K562 (cell line): ENCODE measurements at regions not wholly inside any gene's neighbourhood (a gene's known extent, or its start where the extent isn't known, plus 50 kb on each side); places are given as distances from the start of the nearest gene placed in this dataset.

Experiments used
- ATAC-seq: fragments of 200-7000 bp; cut with Tn5 transposase; 3 replicates; pipeline ENCODE4 v1.9.1; 2020; ENCODE audit warnings: moderate library complexity
- BruUV-seq: library from RNA; stranded (reverse); fragments of 400-500 nt; replicated peaks from 2 replicates; lab custom pipeline; 2021; lab: Mats Ljungman, UMichigan
- CTCF ChIA-PET: fragments of 300-600 bp; formaldehyde crosslinking; extraction: SDS; loops from one replicate; lab custom pipeline; 2021; ENCODE audit warnings: low intra/inter-chr PET ratio; lab: Yijun Ruan, JAX
- POLR2A ChIA-PET: fragments of 300-600, 350-650 bp; sonication (Branson Sonifier 250); formaldehyde crosslinking; extraction: SDS; loops from one replicate; lab custom pipeline; 2021; ENCODE audit warnings: antibody characterized with exemption, inconsistent platforms; lab: Yijun Ruan, JAX
- DNase-seq, 4 experiments: peaks; one replicate each; pipeline versions ENCODE4 v3.0.0 to v3.0.0-alpha.2; 2011 to 2018; ENCODE audit warnings: low spot score in 3 of 4, mixed read lengths in 3 of 4; ENCODE audit errors: extremely low read depth in 1 of 4
- FAIRE-seq: peaks from 2 replicates; lab custom pipeline; 2011; peaks lifted over from hg19 to GRCh38; lab: Jason Lieb, UNC
- H2AFZ ChIP-seq: 2 replicates; pipeline ENCODE4 v1.6.0; 2011; ENCODE audit warnings: low read depth, low read length, control low read depth, inconsistent platforms
- H3K27ac ChIP-seq: fragments of 200-600 bp; 3 replicates; pipeline ENCODE4 v1.8.0; 2011; ENCODE audit warnings: low read depth, mild to moderate bottlenecking, control low read depth, inconsistent platforms, low read length, moderate library complexity, mixed read lengths; ENCODE audit errors: extremely low read depth
- H3K27me3 ChIP-seq, 2 experiments: fragments of 300-600 bp in 1 of 2; 2 replicates in 1 of 2; 3 replicates in 1 of 2; pipeline versions ENCODE4 v1.6.0 to v1.8.0; 2011; ENCODE audit warnings: inconsistent platforms in 2 of 2, low read length in 2 of 2, mild to moderate bottlenecking in 1 of 2, mixed read lengths in 1 of 2, moderate library complexity in 1 of 2; ENCODE audit not compliant: control insufficient read depth in 2 of 2, insufficient read depth in 2 of 2
- H3K36me3 ChIP-seq: fragments of 300-600 bp; 3 replicates; pipeline ENCODE4 v1.8.0; 2011; ENCODE audit warnings: mild to moderate bottlenecking, low read length, inconsistent platforms; ENCODE audit not compliant: control insufficient read depth, insufficient read depth
- H3K4me1 ChIP-seq, 2 experiments: fragments of 200-600 bp in 1 of 2; replicated peaks in 1 of 2; 2 replicates in 1 of 2; 3 replicates in 1 of 2; pipeline versions ENCODE4 v1.5.1 to v1.8.0; 2011; ENCODE audit warnings: inconsistent platforms in 2 of 2, low read length in 2 of 2, mild to moderate bottlenecking in 1 of 2, mixed read lengths in 1 of 2, moderate library complexity in 1 of 2; ENCODE audit not compliant: control insufficient read depth in 2 of 2, insufficient read depth in 2 of 2
- H3K4me2 ChIP-seq: 2 replicates; pipeline ENCODE4 v1.6.1; 2011; ENCODE audit warnings: low read length, control low read depth, inconsistent platforms, mixed read lengths; ENCODE audit not compliant: insufficient read depth
- H3K4me3 ChIP-seq: fragments of 200-600 bp; sonication (generic), shearing (Covaris generic); 2 replicates; pipeline ENCODE4 v1.5.1; 2016; ENCODE audit warnings: control low read depth, inconsistent platforms
- H3K79me2 ChIP-seq: fragments of 200-600 bp; 3 replicates; pipeline ENCODE4 v1.8.0; 2011; ENCODE audit warnings: low read length, inconsistent platforms; ENCODE audit not compliant: control insufficient read depth, insufficient read depth
- H3K9ac ChIP-seq, 2 experiments: 2 replicates each; pipeline versions ENCODE4 v1.6.0 to v1.6.1; 2011; ENCODE audit warnings: low read depth in 2 of 2, low read length in 2 of 2, control low read depth in 1 of 2, inconsistent platforms in 1 of 2, mild to moderate bottlenecking in 1 of 2, mixed read lengths in 1 of 2; ENCODE audit not compliant: insufficient read depth in 1 of 2
- H3K9me1 ChIP-seq: one replicate; pipeline ENCODE4 v1.6.0; 2011; ENCODE audit warnings: inconsistent platforms, mild to moderate bottlenecking, low read length, moderate library complexity; ENCODE audit not compliant: control insufficient read depth, insufficient read depth
- H3K9me3 ChIP-seq: replicated peaks from 2 replicates; pipeline ENCODE4 v1.5.1; 2011; ENCODE audit warnings: low read depth, low read length, inconsistent platforms; ENCODE audit not compliant: control insufficient read depth, insufficient read depth
- H4K20me1 ChIP-seq: replicated peaks from 2 replicates; pipeline ENCODE4 v1.6.1; 2011; ENCODE audit warnings: low read length, inconsistent platforms, mixed read lengths; ENCODE audit not compliant: control insufficient read depth, insufficient read depth
- ATF1 ChIP-seq, 2 experiments: fragments of 450-650 bp in 1 of 2; IDR thresholded peaks; 2 replicates each; pipeline ENCODE4 v1.6.1; 2016; ENCODE audit warnings: missing compliant biosample characterization in 1 of 2, missing genetic modification characterization in 1 of 2
- CCAR2 ChIP-seq: fragments of 200-400 bp; formaldehyde crosslinking; IDR thresholded peaks from 2 replicates; pipeline ENCODE4 v1.6.1; 2017; ENCODE audit warnings: mild to moderate bottlenecking, low read depth, low read length
- CHD1 ChIP-seq: fragments of 200-600 bp; sonication (generic); IDR thresholded peaks from one replicate; pipeline ENCODE4 v1.6.1; 2012; ENCODE audit warnings: mild to moderate bottlenecking, moderate library complexity, low read length, inconsistent platforms
- DACH1 ChIP-seq: fragments of 450-650 bp; IDR thresholded peaks from 2 replicates; pipeline ENCODE4 v1.6.1; 2018; ENCODE audit not compliant: partially characterized antibody
- HOXB6 ChIP-seq: fragments of 250-450 bp; sonication (Bioruptor Pico); IDR thresholded peaks from 2 replicates; pipeline ENCODE4 v1.5.1; 2022; ENCODE audit warnings: mild to moderate bottlenecking, borderline replicate concordance
- LEF1 ChIP-seq: fragments of 450-650 bp; IDR thresholded peaks from 2 replicates; pipeline ENCODE4 v1.6.1; 2016; ENCODE audit warnings: mild to moderate bottlenecking
- PRMT5 ChIP-seq: sonication (generic); formaldehyde crosslinking; IDR thresholded peaks from 2 replicates; pipeline ENCODE4 v1.5.0; 2020; ENCODE audit warnings: missing genetic modification reagents
- RBM14 ChIP-seq: fragments of 200-400 bp; formaldehyde crosslinking; IDR thresholded peaks from 2 replicates; pipeline ENCODE4 v1.6.1; 2018; ENCODE audit warnings: low read depth, mild to moderate bottlenecking, low read length, moderate library complexity, borderline replicate concordance; ENCODE audit not compliant: insufficient read depth
- SAFB ChIP-seq: fragments of 200-400 bp; formaldehyde crosslinking; IDR thresholded peaks from 2 replicates; pipeline ENCODE4 v1.6.1; 2017; ENCODE audit warnings: low read depth, low read length, borderline replicate concordance
- TFAM ChIP-seq: fragments of 250-450 bp; sonication (Bioruptor Pico); conservative IDR thresholded peaks from 2 replicates; pipeline ENCODE4 v1.5.0; 2021; ENCODE audit warnings: mild to moderate bottlenecking, moderate library complexity
- U2AF1 ChIP-seq: fragments of 200-400 bp; formaldehyde crosslinking; optimal IDR thresholded peaks from 2 replicates; pipeline ENCODE3; 2017; ENCODE audit warnings: mild to moderate bottlenecking, low read depth, low read length, moderate library complexity
- ZKSCAN3 ChIP-seq: fragments of 250-450 bp; sonication (Bioruptor Pico); IDR thresholded peaks from 2 replicates; pipeline ENCODE4 v1.4.0; 2020
- ZNF217 ChIP-seq: sonication (generic); formaldehyde crosslinking; IDR thresholded peaks from 2 replicates; pipeline ENCODE4 v1.8.0; 2022; ENCODE audit warnings: mild to moderate bottlenecking, missing genetic modification reagents
- WGBS: fragments of 100-300 bp; shearing (Covaris generic); methylation state at CpG from one replicate; pipeline ENCODE4 v1.1.6; 2016; ENCODE audit warnings: low coverage, mixed read lengths; ENCODE audit not compliant: insufficient coverage; ENCODE audit errors: missing lambda C conversion rate; 5-methylcytosine and 5-hydroxymethylcytosine counted together
- in situ Hi-C: fragments of 300-500 bp; cut with MboI; formaldehyde crosslinking; loops from 4 replicates; pipeline ENCODE4 v1.15.0; 2018; ENCODE audit warnings: inconsistent platforms, mixed read lengths
- intact Hi-C: fragments of 100-400 bp; cut with micrococcal nuclease; formaldehyde crosslinking; loops from 2 replicates; pipeline ENCODE4 v1.14.2; 2022
- TF ChIP-seq, protein P1 (sequence below), 2 experiments: fragments of 450-650 bp; conservative IDR thresholded peaks; 2 replicates each; pipeline ENCODE4 v1.6.1; 2017; ENCODE audit warnings: mild to moderate bottlenecking in 2 of 2, moderate library complexity in 2 of 2
- TF ChIP-seq, protein P2 (sequence below): sonication (generic); formaldehyde crosslinking; IDR thresholded peaks from 2 replicates; pipeline ENCODE4 v1.8.0; 2022; ENCODE audit warnings: mild to moderate bottlenecking, low read depth, missing genetic modification reagents

DNA sequence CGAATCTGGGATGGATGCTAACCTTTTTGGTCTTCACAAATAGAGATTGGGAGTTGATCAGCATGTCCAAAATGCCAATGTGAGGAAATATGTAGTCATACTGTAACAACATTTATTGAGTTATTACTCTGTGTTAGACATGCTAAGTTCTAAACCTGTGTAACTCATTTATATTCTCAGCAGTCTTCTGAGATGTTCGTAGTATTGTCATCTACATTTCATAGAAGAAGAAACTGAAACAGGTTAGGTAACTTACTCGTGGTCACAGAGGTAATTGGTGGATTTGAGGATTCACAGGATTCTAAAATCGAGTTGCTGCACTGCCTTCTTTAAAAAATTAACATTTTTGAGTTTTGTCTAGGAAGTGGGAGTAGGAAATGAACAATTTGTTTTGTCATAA, 162.1 kb downstream of the UBE2E3 start:
- in situ Hi-C loops (no loop called here), intact Hi-C loops (no loop called here)
- ATAC-seq (no peak), DNase-seq (no peak)
- no TSS peak for BruUV-seq
- Histone ChIP-seq H4K20me1 (no peaks in the 10 kb centered on the region), H3K9me3 (no peaks in the 10 kb centered on the region), H3K27ac (no peak overlapping the region), H3K9ac (no peak overlapping the region), H3K79me2 (no peaks in the 10 kb centered on the region), H2AFZ (no peak overlapping the region)
- 2% methylated on average over 4 of the region's 4 CpGs for WGBS
- CTCF ChIA-PET: no interaction called here
- TF ChIP-seq CHD1: no peak
- no peak for TF ChIP-seq ZNF217 (CRISPR knock-in tag)
- no peak for TF ChIP-seq U2AF1
- TF ChIP-seq HOXB6: no peak
- TF ChIP-seq, protein P1, sequence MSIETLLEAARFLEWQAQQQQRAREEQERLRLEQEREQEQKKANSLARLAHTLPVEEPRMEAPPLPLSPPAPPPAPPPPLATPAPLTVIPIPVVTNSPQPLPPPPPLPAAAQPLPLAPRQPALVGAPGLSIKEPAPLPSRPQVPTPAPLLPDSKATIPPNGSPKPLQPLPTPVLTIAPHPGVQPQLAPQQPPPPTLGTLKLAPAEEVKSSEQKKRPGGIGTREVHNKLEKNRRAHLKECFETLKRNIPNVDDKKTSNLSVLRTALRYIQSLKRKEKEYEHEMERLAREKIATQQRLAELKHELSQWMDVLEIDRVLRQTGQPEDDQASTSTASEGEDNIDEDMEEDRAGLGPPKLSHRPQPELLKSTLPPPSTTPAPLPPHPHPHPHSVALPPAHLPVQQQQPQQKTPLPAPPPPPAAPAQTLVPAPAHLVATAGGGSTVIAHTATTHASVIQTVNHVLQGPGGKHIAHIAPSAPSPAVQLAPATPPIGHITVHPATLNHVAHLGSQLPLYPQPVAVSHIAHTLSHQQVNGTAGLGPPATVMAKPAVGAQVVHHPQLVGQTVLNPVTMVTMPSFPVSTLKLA (conservative IDR thresholded peaks at IDR 0.05): no peak
- no peak for TF ChIP-seq LEF1
- no peak for TF ChIP-seq PRMT5 (CRISPR knock-in tag)
- TF ChIP-seq SAFB: no peak
- no peak for TF ChIP-seq ZKSCAN3 (CRISPR knock-in tag)
- TF ChIP-seq, protein P2, sequence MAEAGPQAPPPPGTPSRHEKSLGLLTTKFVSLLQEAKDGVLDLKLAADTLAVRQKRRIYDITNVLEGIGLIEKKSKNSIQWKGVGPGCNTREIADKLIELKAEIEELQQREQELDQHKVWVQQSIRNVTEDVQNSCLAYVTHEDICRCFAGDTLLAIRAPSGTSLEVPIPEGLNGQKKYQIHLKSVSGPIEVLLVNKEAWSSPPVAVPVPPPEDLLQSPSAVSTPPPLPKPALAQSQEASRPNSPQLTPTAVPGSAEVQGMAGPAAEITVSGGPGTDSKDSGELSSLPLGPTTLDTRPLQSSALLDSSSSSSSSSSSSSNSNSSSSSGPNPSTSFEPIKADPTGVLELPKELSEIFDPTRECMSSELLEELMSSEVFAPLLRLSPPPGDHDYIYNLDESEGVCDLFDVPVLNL: no peak
- no peak for TF ChIP-seq CCAR2
- no peak for TF ChIP-seq ATF1 (CRISPR knock-in tag; IDR thresholded peaks at IDR 0.05)
- TF ChIP-seq ATF1 (tag; IDR thresholded peaks at IDR 0.05): no peak
- TF ChIP-seq DACH1: no peak
- TF ChIP-seq TFAM (CRISPR knock-in tag): no peak
- TF ChIP-seq RBM14: no peak
- TF ChIP-seq, all 486 proteins: peak for 0
- no peaks in the 10 kb centered on the region for H3K36me3 ChIP-seq
- no peak overlapping the region for H3K4me3 ChIP-seq
- no peaks in the 10 kb centered on the region for H3K4me1 ChIP-seq
- no peak overlapping the region for H3K4me2 ChIP-seq
- H3K27me3 ChIP-seq: no peaks in the 10 kb centered on the region
- H3K9me1 ChIP-seq: no peaks in the 10 kb centered on the region
- POLR2A ChIA-PET: no interaction called here
- FAIRE-seq: no peak
